HG03097 (cell line): ENCODE measurements at regions not wholly inside any gene's neighbourhood (a gene's known extent, or its start where the extent isn't known, plus 50 kb on each side); places are given as distances from the start of the nearest gene placed in this dataset.
"Not testable (repeated sequence)": the region's sequence is repeated elsewhere in the genome, so short reads cannot be mapped to it uniquely, and the experiment has no call there.

Source experiments
- ATAC-seq: cut with Tn5 transposase; IDR thresholded peaks from one replicate; pipeline ENCODE4 v1.9.1; 2021; ENCODE audit not compliant: unreplicated experiment, low FRiP score

GRCh38 chr2:147170932-147171331 lies 673.9 kb upstream of the ACVR2A start:
- ATAC-seq: no peak

GRCh38 chr2:147165697-147166382 lies 679.0 kb upstream of the ACVR2A start:
- ATAC-seq: no peak

GRCh38 chr2:147164563-147164962 lies 680.3 kb upstream of the ACVR2A start:
- no peak for ATAC-seq

- ATAC-seq: no peak
Observed at GRCh38 chr2:147161746-147162145, 683.1 kb upstream of the ACVR2A start.

- no peak for ATAC-seq
Observed at GRCh38 chr2:147156970-147157369, 687.9 kb upstream of the ACVR2A start.

GRCh38 chr2:147150241-147150635 lies 694.6 kb upstream of the ACVR2A start:
- no peak for ATAC-seq

- ATAC-seq: no peak
Observed at GRCh38 chr2:147149575-147150240, 695.1 kb upstream of the ACVR2A start.

- no peak for ATAC-seq
Observed at GRCh38 chr2:147147802-147148201, 697.0 kb upstream of the ACVR2A start.

- ATAC-seq: no peak
Observed at GRCh38 chr2:147141930-147142329, 702.9 kb upstream of the ACVR2A start.

- ATAC-seq: not testable (repeated sequence)
Observed at GRCh38 chr2:147139732-147140131, 705.1 kb upstream of the ACVR2A start.

- no peak for ATAC-seq
Observed at GRCh38 chr2:147137711-147138110, 707.1 kb upstream of the ACVR2A start.

- no peak for ATAC-seq
Observed at GRCh38 chr2:147135376-147135775, 709.5 kb upstream of the ACVR2A start.

GRCh38 chr2:147133286-147133908 lies 711.4 kb upstream of the ACVR2A start:
- ATAC-seq: no peak

- no peak for ATAC-seq
Observed at GRCh38 chr2:147125145-147125544, 719.7 kb upstream of the ACVR2A start.

GRCh38 chr2:147122944-147123343 lies 721.9 kb upstream of the ACVR2A start:
- no peak for ATAC-seq

GRCh38 chr2:147110962-147111361 lies 733.9 kb upstream of the ACVR2A start:
- no peak for ATAC-seq

GRCh38 chr2:147110317-147110716 lies 734.5 kb upstream of the ACVR2A start:
- ATAC-seq: no peak

GRCh38 chr2:147109291-147109690 lies 735.5 kb upstream of the ACVR2A start:
- no peak for ATAC-seq

- ATAC-seq: no peak
Observed at GRCh38 chr2:147108548-147108947, 736.3 kb upstream of the ACVR2A start.

GRCh38 chr2:147101941-147102790 lies 742.7 kb upstream of the ACVR2A start:
- ATAC-seq: no peak
